ENCODE measurements at regions not wholly inside any gene's neighbourhood (a gene's known extent, or its start where the extent isn't known, plus 50 kb on each side); places are given as distances from the start of the nearest gene placed in this dataset.

- TF ChIP-seq ARID4B (CRISPR knock-in tag; IDR thresholded peaks at IDR 0.05; ENCODE audit: borderline replicate concordance), result no peak
- TF ChIP-seq E2F1 (CRISPR knock-in tag; IDR thresholded peaks at IDR 0.05), result no peak
- no peak for TF ChIP-seq GTF2I (CRISPR knock-in tag; conservative IDR thresholded peaks at IDR 0.05)
- TF ChIP-seq STAT6 (CRISPR knock-in tag; conservative IDR thresholded peaks at IDR 0.05; ENCODE audit: low read depth), result no peak
- no peak for TF ChIP-seq HMGA2 (CRISPR knock-in tag; IDR thresholded peaks at IDR 0.05)
- TF ChIP-seq ZNF263 (CRISPR knock-in tag; IDR thresholded peaks at IDR 0.05; ENCODE audit: low read depth), result no peak
- TF ChIP-seq ESRRA (CRISPR knock-in tag; IDR thresholded peaks at IDR 0.05; ENCODE audit: borderline replicate concordance), result no peak
- no peak for TF ChIP-seq JAZF1 (CRISPR knock-in tag; IDR thresholded peaks at IDR 0.05)
- TF ChIP-seq ATF3 (CRISPR knock-in tag; conservative IDR thresholded peaks at IDR 0.05), result no peak
- TF ChIP-seq NR3C1 (CRISPR knock-in tag; conservative IDR thresholded peaks at IDR 0.05; ENCODE audit: low read depth), result no peak
- TF ChIP-seq ATF1 (CRISPR knock-in tag; IDR thresholded peaks at IDR 0.05), result no peak
- TF ChIP-seq ZNF671 (CRISPR knock-in tag; IDR thresholded peaks at IDR 0.05), result no peak
Measured at GRCh38 chr5:98641671-98642070, 131.8 kb upstream of the RGMB start (continued).

- no peaks in the 10 kb centered on the region for H3K36me3 Mint-ChIP-seq
- H3K9me3 Mint-ChIP-seq, result peaks cover 9% of the 10 kb centered on the region; the same call in 1 of the 2 replicates
- POLR2A ChIA-PET, result no interaction called here
- ATAC-seq, result no peak
- H3K4me1 Mint-ChIP-seq, result peaks cover 20% of the 10 kb centered on the region
- H3K27me3 Mint-ChIP-seq (ENCODE audit: low read depth), result no peaks in the 10 kb centered on the region
- CTCF ChIA-PET, result no interaction called here
- no peak overlapping the region for H3K27ac Mint-ChIP-seq
- TF ChIP-seq IRF2 (CRISPR knock-in tag; IDR thresholded peaks at IDR 0.05; ENCODE audit: borderline replicate concordance, low read depth) (no peak), PRDM15 (CRISPR knock-in tag; IDR thresholded peaks at IDR 0.05) (no peak), MLX (CRISPR knock-in tag; IDR thresholded peaks at IDR 0.05) (no peak), CREM (CRISPR knock-in tag; IDR thresholded peaks at IDR 0.05) (no peak), TEAD1 (CRISPR knock-in tag; IDR thresholded peaks at IDR 0.05) (no peak)
- H3K4me3 Mint-ChIP-seq, result no peak overlapping the region
- DNase-seq (ENCODE audit: low spot score), result no peak
Measured at GRCh38 chr5:98643569-98643968, 129.9 kb upstream of the RGMB start.

All from WTC11 (cell line).